Heart left ventricle (tissue), 16 donors: ENCODE measurements at regions not wholly inside any gene's neighbourhood (a gene's known extent, or its start where the extent isn't known, plus 50 kb on each side); places are given as distances from the start of the nearest gene placed in this dataset.
A peak's percentile ranks its signal among the peaks of the same experiment; 100 is the strongest.

ENCODE experiments used
- ATAC-seq, 4 donors: fragments of 200-7000 bp; cut with Tn5 transposase; one replicate each; pipeline ENCODE4 v1.9.1; 2020 to 2022; ENCODE audit warnings: moderate library complexity in 4 of 4, mild to moderate bottlenecking in 3 of 4, moderate number of reproducible peaks in 1 of 4
- DNase-seq, 5 donors: peaks; one replicate each; pipeline ENCODE4 v3.0.0-alpha.2; 2020
- H3K27ac ChIP-seq, 12 donors: fragments of 200-600 bp; sonication (generic) in 4 of 12; one replicate each; pipeline versions ENCODE4 v1.5.0 to v1.8.0; 2016 to 2022; ENCODE audit warnings: mild to moderate bottlenecking in 2 of 12
- H3K27me3 ChIP-seq, 9 donors: fragments of 200-600 bp; sonication (generic) in 2 of 9; one replicate each; pipeline versions ENCODE4 v1.5.1 to v1.8.0; 2016 to 2022; ENCODE audit warnings: mild to moderate bottlenecking in 3 of 9
- H3K36me3 ChIP-seq, 9 donors: fragments of 200-600 bp; sonication (generic) in 2 of 9; one replicate each; pipeline versions ENCODE4 v1.5.0 to v1.8.0; 2018 to 2022; ENCODE audit warnings: mild to moderate bottlenecking in 2 of 9
- H3K4me1 ChIP-seq, 12 donors: fragments of 200-600 bp; sonication (generic) in 4 of 12; one replicate each; pipeline versions ENCODE4 v1.5.0 to v1.8.0; 2016 to 2022; ENCODE audit warnings: mild to moderate bottlenecking in 3 of 12
- H3K4me3 ChIP-seq, 12 donors: fragments of 200-600 bp; sonication (generic) in 4 of 12; one replicate each; pipeline versions ENCODE4 v1.5.0 to v1.8.0; 2017 to 2022; ENCODE audit warnings: mild to moderate bottlenecking in 9 of 12, moderate library complexity in 4 of 12
- H3K9me3 ChIP-seq, 12 donors: fragments of 200-600 bp; sonication (generic) in 4 of 12; one replicate each; pipeline versions ENCODE4 v1.5.0 to v1.8.0; 2016 to 2022; ENCODE audit warnings: mild to moderate bottlenecking in 1 of 12
- CTCF ChIP-seq, 12 donors: fragments of 200-600 bp; sonication (generic) in 4 of 12; IDR thresholded peaks; one replicate each; pipeline versions ENCODE4 v1.5.0 to v1.8.0; 2018 to 2022; ENCODE audit warnings: antibody characterized with exemption in 12 of 12, mild to moderate bottlenecking in 5 of 12
- POLR2A ChIP-seq, 2 donors: fragments of 450-650 bp; IDR thresholded peaks; one replicate each; pipeline ENCODE4 v1.6.1; 2017; ENCODE audit warnings: antibody characterized with exemption in 2 of 2, mild to moderate bottlenecking in 2 of 2, moderate library complexity in 2 of 2
- WGBS, 4 donors: extraction: QIAGEN DNeasy Blood & Tissue Kit in 2 of 4; methylation state at CpG; one replicate each; pipeline versions ENCODE4 v1.1.5 to v1.1.7; 2013 to 2018; 5-methylcytosine and 5-hydroxymethylcytosine counted together
- intact Hi-C, 10 donors: fragments of 100-400 bp; cut with DNase I; formaldehyde crosslinking; loops; one replicate each; pipeline versions ENCODE4 v1.11.1 to v1.14.2; 2022
- donor health status: ischemic (EF 13 %, LVEDD 7.1; RV severe dilation, severe dysfunction).
- donor health status: healthy with polysubstance abuse.
- donor health status: DM: no; HTN: yes; CAD: no.
- donor health status: DM: no; HTN: no; CAD: no.
- donor health status: ischemic (EF 25% LVEDD 6.9; RV normal size, moderate dysfunction).
- donor health status: ischemic (EF 25% LVEDD 5.7; RV mildly dilated, moderate dysfunction).
- donor health status: healthy.
- donor health status: DM: yes; HTN: yes; CAD: no.
- donor health status: ischemic (EF 35%, LVEDD 5.7; RV mildly dilated, moderate dysfunction).
- donor health status: nonischemic (EF 11% LVEDD 7.7; RV severe dilation, severe dysfunction).
- donor health status: DM: yes; HTN: yes; CAD: no.
- donor health status: PGD.
- donor health status: ischemic (EF 29% LVEDD 5.4; RV normal size, mild dysfunction).
- donor health status: nonischemic (EF 23%, LVEDD 6.1; RV moderate dilation, normal function).

GRCh38 chr4:67204441-67204840 lies 340.9 kb downstream of the CENPC start:
- Histone ChIP-seq H3K27me3 (no peaks in the 10 kb centered on the region), H3K4me1 (no peaks in the 10 kb centered on the region)

DNA sequence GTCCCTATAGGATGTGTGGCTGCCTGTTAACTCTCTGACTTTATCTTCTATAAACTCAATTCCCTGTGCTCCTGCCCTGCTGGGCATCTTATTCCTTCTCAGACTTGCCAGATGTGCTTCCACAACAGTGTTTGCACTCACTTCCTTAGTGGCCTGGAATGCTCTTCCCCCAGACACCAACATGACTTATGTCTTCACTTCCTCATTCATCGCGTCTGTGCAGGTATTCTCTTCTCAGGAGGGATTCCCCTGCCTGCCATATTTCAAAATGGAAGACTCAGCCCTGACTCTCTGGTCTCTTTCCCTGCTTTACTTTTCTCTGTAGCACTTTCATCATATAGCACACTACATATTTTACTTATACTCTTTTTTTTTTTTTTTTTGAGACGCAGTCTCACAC lies 344.0 kb downstream of the CENPC start:
- Histone ChIP-seq H3K36me3 (no peaks in the 10 kb centered on the region), H3K4me3 (no peak overlapping the region), H3K9me3 (peaks cover 0 to 3% (median 0%) of the 10 kb centered on the region in 12 donors), H3K27me3 (no peaks in the 10 kb centered on the region), H3K4me1 (no peaks in the 10 kb centered on the region), H3K27ac (no peak overlapping the region)
- WGBS, 4 donors, result 72 to 83% (median 80%) methylated on average over 3 of the region's 3 CpGs
- ATAC-seq (no peak), DNase-seq (no peak)
- intact Hi-C loops, result no loop called here
- TF ChIP-seq CTCF (IDR thresholded peaks at IDR 0.05) (no peak), POLR2A (IDR thresholded peaks at IDR 0.05) (no peak)

More at GRCh38 chr4:67204441-67204840, 340.9 kb downstream of the CENPC start:
- H3K36me3 ChIP-seq, result no peaks in the 10 kb centered on the region
- no peak overlapping the region for H3K27ac ChIP-seq
- ATAC-seq (no peak), DNase-seq (no peak)
- intact Hi-C loops, result no loop called here
- H3K9me3 ChIP-seq, result no peaks in the 10 kb centered on the region
- TF ChIP-seq POLR2A (IDR thresholded peaks at IDR 0.05), result no peak
- no peak for TF ChIP-seq CTCF (IDR thresholded peaks at IDR 0.05)
- H3K4me3 ChIP-seq, result no peak overlapping the region

GRCh38 chr4:67198727-67199126 lies 346.6 kb downstream of the CENPC start:
- intact Hi-C loops, result loop anchor here in 1 of 10 donors (10.0 kb wide), 1 partner anchor 114 kb away; no protein-coding TSS in a partner anchor
- TF ChIP-seq POLR2A (IDR thresholded peaks at IDR 0.05), result no peak
- peak in 5 of 12 donors; percentile 6 to 35 (median 24) for TF ChIP-seq CTCF (IDR thresholded peaks at IDR 0.05)
- no peak overlapping the region for H3K4me3 ChIP-seq
- no peak overlapping the region for H3K27ac ChIP-seq
- peaks cover 0 to 3% (median 0%) of the 10 kb centered on the region in 12 donors for H3K9me3 ChIP-seq
- no peak for DNase-seq
- no peaks in the 10 kb centered on the region for H3K36me3 ChIP-seq
- H3K27me3 ChIP-seq, result no peaks in the 10 kb centered on the region
- H3K4me1 ChIP-seq, result no peaks in the 10 kb centered on the region
- WGBS, 4 donors, result 12 to 26% (median 19%) methylated on average over 2 of the region's 2 CpGs
- ATAC-seq, result peak in 1 of 4 donors; percentile 71

DNA sequence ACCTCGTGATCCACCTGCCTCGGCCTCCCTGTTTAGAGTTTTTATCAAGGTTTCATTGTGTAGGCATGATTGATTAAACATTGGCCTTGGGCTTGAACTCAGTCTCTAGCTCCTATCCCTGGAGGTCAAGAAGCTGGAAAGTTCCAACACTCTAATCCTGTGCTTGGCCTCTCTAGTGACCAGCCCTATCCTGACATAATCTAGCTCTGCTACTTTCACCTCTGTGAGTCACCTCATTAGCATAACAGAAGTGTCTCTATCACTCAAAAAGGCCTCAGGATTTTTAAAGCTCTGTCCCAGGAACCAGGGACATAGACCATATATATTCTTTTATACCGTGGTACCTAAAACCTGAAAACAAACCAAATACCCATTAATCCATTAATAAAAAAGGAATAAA lies 377.5 kb downstream of the CENPC start:
- no peak for DNase-seq
- Histone ChIP-seq H3K4me3 (no peak overlapping the region), H3K9me3 (peaks cover 0 to 6% (median 0%) of the 10 kb centered on the region in 12 donors), H3K27ac (no peak overlapping the region), H3K4me1 (no peaks in the 10 kb centered on the region), H3K36me3 (no peaks in the 10 kb centered on the region), H3K27me3 (no peaks in the 10 kb centered on the region)
- WGBS, 4 donors, result 83 to 90% (median 86%) methylated on average over 3 of the region's 3 CpGs
- intact Hi-C loops, result no loop called here
- ATAC-seq, result no peak
- TF ChIP-seq CTCF (IDR thresholded peaks at IDR 0.05) (no peak), POLR2A (IDR thresholded peaks at IDR 0.05) (no peak)
